Adrenal gland (tissue), 5 donors: ENCODE measurements at regions not wholly inside any gene's neighbourhood (a gene's known extent, or its start where the extent isn't known, plus 50 kb on each side); places are given as distances from the start of the nearest gene placed in this dataset.

Source experiments
- CTCF ChIP-seq, 6 experiments: fragments of 450-650 bp in 4 of 6; fragments of 200-600 bp in 2 of 6; sonication (generic) in 1 of 6; IDR thresholded peaks; 1 replicate in 5 of 6; 2 replicates in 1 of 6; pipeline versions ENCODE4 v1.5.1 to v1.8.0; 2016 to 2021; ENCODE audit warnings: antibody characterized with exemption in 6 of 6, mild to moderate bottlenecking in 2 of 6, moderate library complexity in 1 of 6
- POLR2A ChIP-seq, 2 donors: fragments of 450-650 bp; IDR thresholded peaks; one replicate each; pipeline ENCODE4 v1.6.1; 2017; ENCODE audit warnings: antibody characterized with exemption in 2 of 2, mild to moderate bottlenecking in 2 of 2, moderate library complexity in 1 of 2
- donor health status: DM: no; HTN: no; CAD: no.

- TF ChIP-seq CTCF (IDR thresholded peaks at IDR 0.05) = no peak
- TF ChIP-seq POLR2A (IDR thresholded peaks at IDR 0.05) = no peak
Observed at GRCh38 chr13:95432141-95432540, 120.4 kb upstream of the CLDN10 start.
